ENCODE measurements at regions not wholly inside any gene's neighbourhood (a gene's known extent, or its start where the extent isn't known, plus 50 kb on each side); places are given as distances from the start of the nearest gene placed in this dataset.

GRCh38 chr13:106176117-106176516, 359.3 kb downstream of the EFNB2 start:
- TF ChIP-seq POLR2A (IDR thresholded peaks at IDR 0.05; ENCODE audit: control extremely low read depth in 1 of 2, low read depth in 2 of 2, low read length in 2 of 2) (no peak), POLR2AphosphoS5 (IDR thresholded peaks at IDR 0.05; ENCODE audit: low read depth, low read length) (no peak), KDM4A (IDR thresholded peaks at IDR 0.05; ENCODE audit: low read depth, low read length, severe bottlenecking) (no peak), RAD21 (IDR thresholded peaks at IDR 0.05 in 1 of 2, conservative IDR thresholded peaks at IDR 0.05 in 1 of 2; ENCODE audit: low read depth in 2 of 2, low read length in 2 of 2) (no peak), TAF1 (IDR thresholded peaks at IDR 0.05; ENCODE audit: low read depth, low read length) (no peak), SUZ12 (IDR thresholded peaks at IDR 0.05; ENCODE audit: low read length) (no peak), CTCF (IDR thresholded peaks at IDR 0.05; ENCODE audit: control extremely low read depth in 1 of 3, insufficient read depth in 1 of 3, low read depth in 1 of 3, low read length in 3 of 3) (no peak), SP1 (IDR thresholded peaks at IDR 0.05; ENCODE audit: low read depth, low read length) (no peak), EZH2 (IDR thresholded peaks at IDR 0.05; ENCODE audit: low read depth, low read length, severe bottlenecking) (no peak)
